ENCODE measurements at regions not wholly inside any gene's neighbourhood (a gene's known extent, or its start where the extent isn't known, plus 50 kb on each side); places are given as distances from the start of the nearest gene placed in this dataset.

GRCh38 chr7:88399696-88400240 lies 93.1 kb upstream of the STEAP4 start:
- no peak for DNase-seq

GRCh38 chr7:88399036-88399435 lies 92.3 kb upstream of the STEAP4 start:
- DNase-seq: no peak

GRCh38 chr7:88398459-88398858 lies 91.8 kb upstream of the STEAP4 start:
- DNase-seq: no peak

GRCh38 chr7:88396948-88397322 lies 90.2 kb upstream of the STEAP4 start:
- no peak for DNase-seq

- DNase-seq: no peak
These were observed 89.7 kb upstream of the STEAP4 start for GRCh38 chr7:88396295-88396947.

- no peak for DNase-seq
These were observed 89.0 kb upstream of the STEAP4 start for GRCh38 chr7:88395715-88396114.

- no peak for DNase-seq
These were observed 84.6 kb upstream of the STEAP4 start for GRCh38 chr7:88391247-88391646.

- DNase-seq: no peak
These were observed 80.7 kb upstream of the STEAP4 start for GRCh38 chr7:88387368-88387767.

GRCh38 chr7:88386665-88387156 lies 80.0 kb upstream of the STEAP4 start:
- DNase-seq: no peak

- no peak for DNase-seq
These were observed 70.7 kb upstream of the STEAP4 start for GRCh38 chr7:88377434-88377833.

GRCh38 chr7:88368686-88369085 lies 62.0 kb upstream of the STEAP4 start:
- DNase-seq: no peak

- no peak for DNase-seq
These were observed 60.2 kb upstream of the STEAP4 start for GRCh38 chr7:88366845-88367244.

- no peak for DNase-seq
These were observed 57.2 kb upstream of the STEAP4 start for GRCh38 chr7:88363869-88364268.

GRCh38 chr7:88363249-88363648 lies 56.6 kb upstream of the STEAP4 start:
- no peak for DNase-seq

- no peak for DNase-seq
These were observed 54.7 kb upstream of the STEAP4 start for GRCh38 chr7:88361357-88361756.

GRCh38 chr7:88358881-88359280 lies 52.2 kb upstream of the STEAP4 start:
- DNase-seq: no peak

GRCh38 chr7:88358526-88358838 lies 51.8 kb upstream of the STEAP4 start:
- no peak for DNase-seq

- no peak for DNase-seq
These were observed 51.3 kb upstream of the STEAP4 start for GRCh38 chr7:88357781-88358525.

GRCh38 chr7:88357294-88357693 lies 50.6 kb upstream of the STEAP4 start:
- DNase-seq: no peak

All from NCI-H1048 (cell line).